ENCODE measurements at regions not wholly inside any gene's neighbourhood (a gene's known extent, or its start where the extent isn't known, plus 50 kb on each side); places are given as distances from the start of the nearest gene placed in this dataset.
A peak's percentile ranks its signal among the peaks of the same experiment; 100 is the strongest.
"Not testable (repeated sequence)": the region's sequence is repeated elsewhere in the genome, so short reads cannot be mapped to it uniquely, and the experiment has no call there.

DNA sequence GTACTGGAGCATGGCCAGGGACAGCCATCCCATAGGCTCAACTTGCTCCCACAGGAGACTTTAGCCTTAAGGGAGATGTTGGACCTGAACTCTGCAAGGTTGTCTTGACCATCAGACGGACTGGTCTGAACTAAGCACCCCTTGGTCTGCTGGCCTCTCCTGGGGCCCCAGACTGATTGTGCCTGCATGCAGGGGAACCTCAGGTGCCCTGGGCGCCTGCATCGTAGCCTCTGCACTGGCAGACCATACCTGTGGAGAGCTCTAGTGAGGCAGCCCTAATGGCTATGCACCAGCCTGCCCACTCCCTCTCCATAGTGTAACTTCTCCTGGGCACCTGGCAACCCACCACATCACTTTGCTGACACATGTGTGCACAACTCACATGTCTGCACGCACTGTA, 395.6 kb downstream of the ZPLD1 start:
- no peak for DNase-seq (ENCODE audit: low spot score)
- intact Hi-C loops (cut with DNase I), result no loop called here

DNA sequence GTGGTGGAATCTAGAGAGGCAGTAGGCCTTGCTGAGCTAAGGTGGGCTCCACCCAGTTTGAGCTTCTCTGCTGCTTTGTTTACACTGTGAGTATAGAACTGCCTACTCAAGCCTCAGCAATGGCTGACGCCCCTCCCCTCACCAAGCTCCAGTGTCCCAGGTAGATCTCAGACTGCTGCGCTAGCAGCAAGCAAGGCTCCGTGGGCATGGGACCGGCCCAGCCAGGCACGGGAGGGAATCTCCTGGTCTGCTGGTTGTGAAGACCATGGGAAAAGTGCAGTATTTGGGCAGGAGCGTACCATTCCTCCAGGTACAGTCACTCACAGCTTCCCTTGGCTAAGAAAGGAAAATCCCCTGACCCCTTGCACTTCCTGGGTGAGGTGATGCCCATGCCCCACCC, 407.1 kb downstream of the ZPLD1 start:
- DNase-seq (ENCODE audit: low spot score), result no peak
- intact Hi-C loops (cut with DNase I), result no loop called here

DNA sequence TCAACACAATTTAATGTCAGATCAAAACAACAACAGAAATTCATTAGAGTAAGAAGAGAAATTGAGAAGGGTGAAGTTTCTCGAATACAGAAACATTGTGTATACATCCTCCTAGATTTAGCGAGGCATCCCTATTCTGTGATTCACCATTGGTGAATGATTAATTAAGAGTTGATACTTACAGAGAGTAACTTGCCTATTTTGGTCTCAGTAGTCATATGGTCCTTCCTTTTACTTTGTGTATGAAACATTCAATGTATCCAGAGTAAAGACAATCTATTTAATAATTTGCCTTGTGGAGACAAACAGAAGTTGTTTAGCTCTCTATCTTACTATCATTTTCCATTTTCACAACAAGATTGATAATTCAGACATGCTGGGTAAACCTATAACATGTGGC, 432.0 kb downstream of the ZPLD1 start:
- intact Hi-C loops (cut with DNase I), result no loop called here
- no peak for DNase-seq (ENCODE audit: low spot score)

DNA sequence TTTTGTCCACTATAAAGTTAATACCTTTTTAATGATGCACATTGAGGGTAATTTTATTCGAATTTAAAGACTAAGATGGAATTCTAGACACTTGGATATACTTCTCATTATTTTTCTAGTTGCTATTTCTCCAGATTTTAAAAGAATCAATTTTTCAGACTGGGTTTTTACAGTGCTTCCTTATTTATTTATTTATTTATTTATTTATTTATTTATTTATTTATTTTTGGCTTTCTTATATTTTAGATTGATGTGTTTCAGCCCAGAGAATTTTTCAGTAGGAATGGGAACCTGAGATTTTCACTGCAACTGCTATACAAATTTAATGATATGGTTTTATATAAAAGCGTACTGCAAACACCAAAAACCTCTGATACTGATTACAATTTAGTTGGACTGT, 448.7 kb downstream of the ZPLD1 start:
- intact Hi-C loops (cut with DNase I), result no loop called here

DNA sequence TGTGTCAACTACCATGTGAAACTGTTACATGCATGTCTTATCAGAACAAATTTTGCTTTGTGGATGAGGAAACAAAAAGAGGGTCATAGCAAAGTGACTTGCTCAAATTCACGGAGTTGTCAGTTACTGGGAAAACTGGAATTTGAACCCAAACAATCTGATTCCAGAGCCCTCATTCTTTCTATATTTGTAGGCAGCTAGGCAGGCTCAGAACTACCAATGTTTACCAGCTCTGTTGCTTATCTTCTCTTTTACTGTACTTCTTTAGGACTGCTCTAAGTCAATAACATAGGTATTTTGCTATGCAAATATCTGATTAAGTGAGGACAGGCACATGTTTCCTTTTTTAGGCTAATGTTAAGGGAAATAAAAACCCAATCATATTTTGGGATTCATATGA, 450.5 kb downstream of the ZPLD1 start:
- intact Hi-C loops (cut with DNase I), result no loop called here
- no peak for DNase-seq (ENCODE audit: low spot score)

More for the DNA sequence above, 448.7 kb downstream of the ZPLD1 start:
- DNase-seq (ENCODE audit: low spot score), result no peak

DNA sequence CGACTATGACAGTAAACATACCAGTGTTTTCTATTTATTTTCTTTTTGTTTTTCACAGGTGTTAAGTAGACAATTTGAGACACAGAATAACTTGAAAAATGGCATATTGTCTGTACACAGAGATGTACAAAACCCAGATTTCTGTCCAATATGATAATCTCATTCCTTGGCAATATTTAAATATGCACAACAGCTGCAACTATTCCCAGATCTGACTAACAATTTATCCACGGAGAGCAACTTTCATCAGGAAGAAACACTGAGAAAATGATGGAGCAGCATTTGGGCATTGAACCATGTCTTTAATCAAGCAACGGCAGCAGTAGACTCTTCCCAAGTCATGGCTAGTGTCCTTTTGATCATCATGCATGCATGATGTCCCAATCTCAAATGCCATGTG, 452.6 kb downstream of the ZPLD1 start:
- intact Hi-C loops (cut with DNase I), result no loop called here
- DNase-seq (ENCODE audit: low spot score), result no peak

DNA sequence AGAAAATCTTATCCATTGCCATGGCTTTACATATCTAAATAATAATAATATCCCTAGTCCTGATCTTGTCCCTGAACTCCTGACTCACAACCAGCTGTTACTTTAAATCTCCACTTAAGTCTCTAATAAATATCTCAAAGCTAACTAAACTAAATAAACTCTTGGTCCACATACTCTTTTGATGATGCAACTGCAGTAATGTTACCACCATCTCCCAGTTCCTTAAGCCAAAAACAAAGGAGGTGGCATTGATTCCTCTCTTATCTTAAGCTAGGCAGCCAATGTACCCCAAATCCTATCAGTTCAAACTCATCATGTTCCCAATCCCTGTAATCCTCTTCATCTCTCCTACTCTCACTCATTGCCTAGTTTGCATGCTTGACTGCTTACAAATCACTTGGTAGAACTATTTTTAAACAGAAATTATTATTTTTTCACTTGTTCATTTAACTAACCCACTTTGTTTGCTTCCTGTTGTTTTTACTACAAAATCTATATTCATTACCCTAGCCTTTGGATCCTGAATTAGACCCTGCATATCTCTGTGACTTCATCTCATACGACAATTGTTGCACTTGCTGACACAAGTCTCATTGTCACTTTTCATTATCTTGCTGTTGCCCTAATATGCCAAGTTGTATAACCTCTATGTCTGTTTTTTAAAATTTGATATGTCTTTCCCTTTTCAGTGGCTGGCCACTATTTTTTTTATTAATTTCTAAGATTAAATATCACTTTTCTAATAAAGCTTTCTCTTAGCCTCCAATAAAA, 462.2 kb downstream of the ZPLD1 start:
- intact Hi-C loops (cut with DNase I), result no loop called here

DNA sequence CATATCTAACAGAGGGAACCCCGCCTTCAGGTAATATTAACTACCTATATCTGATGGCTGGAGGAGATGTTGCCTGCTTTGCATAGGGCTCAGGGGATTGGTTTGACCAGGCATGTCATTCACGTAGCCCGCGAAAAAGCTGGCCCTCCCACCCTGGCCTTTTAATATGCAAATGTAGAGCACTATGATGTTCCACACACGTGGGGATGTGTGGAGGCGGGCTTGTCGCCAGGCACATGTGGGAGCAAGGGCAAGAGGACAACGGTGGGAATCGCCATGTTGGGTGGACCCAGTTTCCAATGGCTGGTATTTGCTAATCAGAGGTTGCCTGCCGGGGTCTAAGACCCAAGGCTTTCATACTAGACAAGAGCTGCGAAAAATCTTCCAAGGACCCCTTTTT, 469.8 kb downstream of the ZPLD1 start:
- intact Hi-C loops (cut with DNase I), result no loop called here
- no peak for DNase-seq (ENCODE audit: low spot score)

More for the DNA sequence above, 462.2 kb downstream of the ZPLD1 start:
- DNase-seq (ENCODE audit: low spot score), result no peak

DNA sequence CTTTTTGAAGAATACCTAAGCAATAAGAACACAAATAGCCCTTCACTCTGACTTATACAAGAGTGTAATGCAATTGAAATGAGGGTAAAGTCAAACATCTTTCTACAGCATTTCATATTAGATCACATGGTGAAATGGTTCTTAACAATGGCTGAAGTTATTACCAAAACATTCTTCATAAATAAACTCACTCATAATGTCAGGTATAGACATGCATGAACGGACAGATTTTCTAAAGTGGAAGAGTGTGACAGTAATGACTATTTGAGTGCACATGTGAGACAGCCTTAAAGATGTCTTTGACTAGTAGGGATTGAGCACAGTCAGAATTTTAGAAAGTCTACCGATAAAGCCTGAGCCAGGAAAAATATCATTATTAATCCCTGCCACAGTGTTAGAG, 471.0 kb downstream of the ZPLD1 start:
- intact Hi-C loops (cut with DNase I), result no loop called here
- no peak for DNase-seq (ENCODE audit: low spot score)

DNA sequence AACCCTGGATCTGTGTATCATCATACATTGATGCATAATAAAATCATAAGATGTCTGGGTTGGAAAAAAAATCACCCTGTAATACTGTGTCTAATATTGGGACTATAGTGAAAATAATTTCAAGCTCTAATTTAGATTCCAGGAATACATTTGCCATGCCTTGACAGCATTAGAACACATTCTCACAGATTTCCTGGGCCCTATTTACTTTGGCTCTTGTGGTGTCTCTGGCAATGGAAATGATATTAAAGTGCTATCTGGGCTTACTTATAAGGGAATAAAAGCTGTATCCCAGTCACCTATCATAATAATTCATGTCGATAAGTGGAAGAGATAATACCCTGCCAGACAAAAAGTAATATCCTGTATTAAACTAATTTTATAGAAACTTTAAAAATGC, 472.0 kb downstream of the ZPLD1 start:
- no peak for DNase-seq (ENCODE audit: low spot score)
- intact Hi-C loops (cut with DNase I), result no loop called here

DNA sequence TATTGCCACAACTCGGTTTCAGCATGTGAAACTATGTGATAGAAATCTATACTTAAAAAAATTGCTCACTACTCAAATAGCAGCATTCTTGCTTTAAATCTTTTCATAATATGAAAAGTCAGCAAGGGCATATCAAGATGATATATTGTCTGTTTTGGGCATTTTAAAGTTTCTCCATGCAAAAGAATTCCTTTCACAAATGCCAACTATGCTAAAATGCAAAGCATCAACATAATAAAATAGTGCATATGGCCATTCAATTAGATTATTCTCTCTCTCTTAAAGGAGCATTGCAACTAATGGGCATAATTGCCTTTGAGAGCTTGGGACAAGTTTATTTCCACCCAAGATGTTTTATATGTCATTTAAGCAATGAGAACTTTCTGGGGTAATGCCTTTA, 475.1 kb downstream of the ZPLD1 start:
- intact Hi-C loops (cut with DNase I), result no loop called here
- DNase-seq (ENCODE audit: low spot score), result no peak

DNA sequence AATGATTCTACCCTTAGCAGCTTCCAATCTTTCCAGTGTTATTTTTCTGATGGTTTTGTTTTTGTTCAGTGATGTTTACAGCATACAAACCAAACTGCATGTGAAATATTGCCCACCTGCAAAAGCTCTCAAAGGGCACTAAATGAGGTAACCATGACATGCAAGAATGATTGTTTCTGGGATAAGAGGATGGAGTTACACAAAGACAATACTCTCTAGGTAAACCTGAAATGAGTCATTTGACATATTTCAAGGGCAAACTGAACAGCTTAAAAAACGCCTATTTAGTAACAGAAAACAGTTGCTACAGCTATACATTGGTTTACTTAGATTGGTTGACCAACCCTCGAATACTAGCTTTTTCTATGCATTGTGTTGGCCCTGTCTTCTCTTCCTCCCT, 481.7 kb downstream of the ZPLD1 start:
- DNase-seq (ENCODE audit: low spot score), result no peak
- intact Hi-C loops (cut with DNase I), result no loop called here

DNA sequence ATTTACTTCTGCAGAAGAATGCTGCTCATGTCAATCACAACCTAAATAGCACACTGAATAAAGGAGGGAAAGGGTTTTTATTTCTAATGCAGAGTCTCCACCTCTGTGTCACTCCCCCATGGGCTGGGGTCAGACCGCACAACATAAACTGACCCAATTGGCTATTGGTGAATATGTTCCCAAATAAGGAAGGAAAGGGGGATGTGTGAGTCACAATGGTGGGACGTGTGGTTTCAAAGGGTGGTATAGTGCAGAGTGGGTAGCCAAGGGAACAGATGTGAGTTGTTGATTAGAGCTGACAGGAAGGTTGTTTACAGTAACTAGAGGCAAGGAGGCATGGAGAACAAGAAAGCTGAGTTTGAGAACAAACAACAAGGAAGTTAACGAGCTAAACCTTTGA, 491.8 kb downstream of the ZPLD1 start:
- intact Hi-C loops (cut with DNase I), result no loop called here
- no peak for DNase-seq (ENCODE audit: low spot score)

DNA sequence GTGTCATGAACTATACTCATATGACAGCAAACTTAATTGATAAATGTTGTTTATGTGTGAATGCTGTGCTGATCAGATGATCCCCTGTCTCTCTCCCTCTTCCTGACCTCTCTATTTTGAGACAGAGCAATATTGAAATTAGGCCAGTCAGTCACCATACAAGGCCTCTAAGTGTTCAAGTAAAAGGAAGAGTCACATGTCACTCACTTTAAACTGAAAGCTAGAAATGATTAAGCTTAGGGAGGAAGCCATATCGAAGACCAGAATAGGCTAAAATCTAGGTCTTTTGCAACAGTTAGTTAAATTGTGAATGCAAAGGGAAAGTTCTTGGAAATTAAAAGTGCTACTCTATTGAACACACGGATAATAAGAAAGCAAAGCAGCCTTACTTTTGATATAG, 498.6 kb downstream of the ZPLD1 start:
- DNase-seq (ENCODE audit: low spot score), result no peak
- intact Hi-C loops (cut with DNase I), result no loop called here

DNA sequence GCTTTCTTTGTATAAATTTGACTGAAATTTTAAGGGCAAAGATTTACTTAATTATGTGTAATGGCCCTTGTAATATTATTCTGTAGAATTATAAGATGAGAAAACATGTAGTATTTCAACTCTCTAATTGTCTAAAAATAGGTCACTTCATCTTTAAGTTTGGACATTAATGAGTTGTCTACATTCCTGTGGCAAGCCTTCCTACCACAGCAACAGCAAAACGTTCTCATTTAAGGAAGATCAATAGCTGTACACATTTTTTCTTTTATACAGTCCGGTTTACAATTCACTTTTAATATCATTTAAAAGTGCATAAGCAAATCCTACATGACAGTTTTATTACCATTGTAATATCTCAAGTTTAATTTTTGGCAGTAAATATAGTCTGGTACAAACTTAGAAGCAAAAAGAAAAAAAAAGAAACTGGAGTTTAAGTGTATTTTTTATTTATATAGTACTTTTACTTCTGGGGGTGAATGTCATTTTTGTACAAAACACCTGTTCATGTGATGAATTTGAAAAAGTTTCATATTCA, 501.8 kb downstream of the ZPLD1 start:
- DNase-seq (ENCODE audit: low spot score), result no peak
- intact Hi-C loops (cut with DNase I), result no loop called here

DNA sequence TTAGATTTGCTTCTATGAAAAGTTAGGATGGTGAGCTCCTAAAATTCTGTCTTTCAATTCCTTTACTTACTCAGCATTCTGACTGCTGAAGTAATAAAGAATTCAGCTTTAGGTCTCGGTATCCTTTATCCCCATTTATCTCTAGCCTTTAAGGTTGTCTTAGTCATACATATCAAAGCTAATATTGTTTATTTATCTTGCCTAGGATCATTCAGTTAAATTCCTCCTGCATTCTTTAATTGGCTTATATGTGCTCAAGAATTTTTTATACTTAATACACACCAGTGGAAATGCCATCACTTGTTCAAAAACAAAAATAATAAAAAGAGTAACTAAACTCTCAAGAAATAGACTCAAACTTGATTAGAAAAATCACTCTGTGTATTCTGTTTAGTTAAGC, 507.0 kb downstream of the ZPLD1 start:
- intact Hi-C loops (cut with DNase I), result no loop called here
- no peak for DNase-seq (ENCODE audit: low spot score)

DNA sequence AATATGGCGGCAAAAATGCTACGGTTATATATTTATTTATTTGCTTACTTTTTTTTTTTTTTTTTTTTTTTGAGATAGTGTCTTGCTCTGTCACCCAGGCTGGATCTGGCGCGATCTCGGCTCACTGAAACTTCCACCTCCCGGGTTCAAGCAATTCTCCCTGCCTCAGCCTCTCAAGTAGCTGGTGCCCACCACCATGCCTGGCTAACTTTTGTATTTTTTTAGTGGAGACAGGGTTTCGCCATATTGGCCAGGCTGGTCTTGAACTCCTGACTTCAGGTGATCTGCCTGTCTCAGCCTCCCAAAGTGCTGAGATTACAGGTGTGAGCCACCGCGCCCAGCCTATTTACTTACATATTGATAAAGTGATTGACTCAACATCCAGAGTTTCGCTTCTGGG, 511.6 kb downstream of the ZPLD1 start:
- DNase-seq (ENCODE audit: low spot score); intact Hi-C loops (cut with DNase I): not testable (repeated sequence)

DNA sequence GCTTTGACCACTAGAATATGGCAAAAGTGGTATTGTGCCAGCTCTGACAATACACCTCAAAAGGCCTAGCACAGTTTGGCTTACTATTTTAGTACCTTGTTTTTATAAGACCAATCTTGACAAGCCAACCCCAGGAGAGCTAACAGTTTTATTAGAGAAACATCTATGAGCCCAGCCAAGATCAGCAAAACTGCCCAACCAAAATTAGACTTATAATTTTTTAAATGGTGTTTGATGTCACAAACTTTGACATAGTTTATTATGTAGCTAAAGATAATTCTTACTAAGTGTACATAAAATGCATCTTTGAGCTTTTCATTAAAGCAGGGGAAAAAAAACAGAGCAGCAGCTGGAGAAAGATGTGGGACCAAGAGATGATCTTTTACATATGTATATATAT, 537.5 kb downstream of the ZPLD1 start:
- DNase-seq (ENCODE audit: low spot score), result no peak
- intact Hi-C loops (cut with DNase I), result no loop called here

DNA sequence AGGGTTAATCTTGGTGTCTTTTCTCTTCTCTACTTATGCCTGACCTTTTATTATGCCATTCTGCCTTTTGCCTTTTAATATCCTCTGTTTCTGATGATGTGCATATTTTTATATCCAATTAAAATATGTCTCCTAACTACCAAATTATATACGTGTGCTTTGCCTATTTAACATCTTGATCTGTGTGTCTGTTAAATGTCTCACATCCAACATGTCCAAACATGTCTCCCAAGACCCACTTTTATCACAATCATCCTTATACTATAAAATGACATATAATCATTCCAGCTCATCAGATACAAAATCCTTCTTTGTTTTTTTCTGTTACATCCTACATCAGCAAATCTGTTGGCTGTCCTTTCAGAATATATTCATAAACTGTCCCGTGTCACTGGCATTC, 539.5 kb downstream of the ZPLD1 start:
- DNase-seq (ENCODE audit: low spot score), result no peak
- intact Hi-C loops (cut with DNase I), result no loop called here

DNA sequence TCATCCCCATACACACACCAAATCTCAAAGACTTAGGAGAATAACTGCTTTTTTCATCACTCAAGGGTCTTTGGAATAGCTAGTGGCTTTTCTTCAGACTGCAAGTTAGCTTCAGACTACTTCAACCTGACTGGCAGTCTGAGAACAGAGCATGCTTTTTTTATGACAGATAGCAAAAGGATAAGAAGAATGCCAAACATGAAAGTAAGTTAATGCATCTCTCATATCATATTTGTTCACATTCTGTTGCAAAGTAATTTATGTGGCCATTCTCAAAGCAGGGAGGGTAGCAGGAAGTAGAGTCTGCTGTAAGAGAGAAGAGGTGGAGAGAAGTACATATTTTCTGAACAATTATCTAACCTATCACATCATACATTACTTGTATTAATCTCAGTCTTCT, 544.4 kb downstream of the ZPLD1 start:
- no peak for DNase-seq (ENCODE audit: low spot score)
- intact Hi-C loops (cut with DNase I), result no loop called here

DNA sequence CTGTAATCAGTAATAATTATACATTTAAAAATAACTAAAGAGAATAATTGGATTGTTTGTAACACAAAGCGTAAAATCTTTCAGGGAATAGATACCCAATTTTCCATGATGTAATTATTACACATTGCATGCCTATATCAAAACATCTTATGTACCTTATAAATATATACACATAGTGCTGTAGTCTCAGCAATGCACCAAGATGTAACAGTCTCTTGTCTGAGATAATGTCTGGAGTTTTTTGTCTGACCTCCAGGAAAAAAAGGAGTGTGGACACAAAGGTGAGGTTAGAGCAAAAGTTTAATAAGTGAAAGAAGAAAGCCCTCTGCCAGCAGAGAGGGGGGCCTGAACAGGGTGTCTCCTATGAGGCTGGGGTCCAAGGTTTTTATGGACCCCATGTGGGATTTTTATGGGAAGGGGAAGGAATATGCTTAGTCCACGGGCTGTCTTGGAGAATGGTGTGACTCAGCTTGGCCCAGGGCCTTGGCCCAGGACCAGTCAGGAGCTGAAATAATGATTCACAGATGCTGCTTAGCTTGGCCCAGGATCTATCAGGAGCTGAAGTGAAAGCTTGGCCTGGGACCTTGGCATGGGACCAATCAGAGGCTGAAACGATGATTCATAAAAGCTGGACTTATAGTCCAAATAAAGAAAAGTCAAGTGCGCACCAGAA, 545.0 kb downstream of the ZPLD1 start:
- intact Hi-C loops (cut with DNase I), result no loop called here
- DNase-seq (ENCODE audit: low spot score), result peak; percentile 86
